ENCODE measurements at regions not wholly inside any gene's neighbourhood (a gene's known extent, or its start where the extent isn't known, plus 50 kb on each side); places are given as distances from the start of the nearest gene placed in this dataset.

GRCh38 chr3:184648636-184649035 lies 63.2 kb downstream of the MAGEF1 start:
- H2BK120ac ChIP-seq (ENCODE audit: low read depth, low read length): no peak overlapping the region
- no peak overlapping the region for H4K5ac ChIP-seq (ENCODE audit: low read depth, low read length)
- H3K4me1 ChIP-seq (ENCODE audit: control insufficient read depth, insufficient read depth, low read length): no peaks in the 10 kb centered on the region; the same call in 1 of the 2 replicates
- intact Hi-C loops (cut with micrococcal nuclease): no loop called here
- H3K27ac ChIP-seq (ENCODE audit: insufficient read depth, low read length): no peak overlapping the region
- ChIA-PET POLR2A (ENCODE audit: unreplicated experiment) (no interaction called here), CTCF (interaction anchor here (1.2 kb wide), 1 partner anchor 12 kb away, joined by 4 read pairs; no protein-coding TSS in a partner anchor)
- H3K9ac ChIP-seq (ENCODE audit: low read depth, low read length): no peak overlapping the region
- H3K9me3 ChIP-seq (ENCODE audit: control insufficient read depth, insufficient read depth, low read length): no peaks in the 10 kb centered on the region; the same call in 1 of the 2 replicates
- dilution Hi-C loops (cut with HindIII; ENCODE audit: low sequenced_read_pairs, unreplicated experiment): no loop called here
- no peak for TF ChIP-seq NFE2L2 (IDR thresholded peaks at IDR 0.05; ENCODE audit: low read depth, low read length)
- TF ChIP-seq BHLHE40 (IDR thresholded peaks at IDR 0.05; ENCODE audit: low read depth, low read length): no peak
- TF ChIP-seq MAZ (IDR thresholded peaks at IDR 0.05; ENCODE audit: borderline replicate concordance, low read depth, low read length): no peak
- TF ChIP-seq ELK1 (IDR thresholded peaks at IDR 0.05; ENCODE audit: borderline replicate concordance, low read depth, low read length): no peak
- no peak for TF ChIP-seq MXI1 (IDR thresholded peaks at IDR 0.05; ENCODE audit: borderline replicate concordance, low read depth, low read length)
- TF ChIP-seq RFX5 (IDR thresholded peaks at IDR 0.05; ENCODE audit: low read depth, low read length): no peak
- TF ChIP-seq POLR2A (IDR thresholded peaks at IDR 0.05; ENCODE audit: low read depth, low read length): no peak
- TF ChIP-seq CEBPB (IDR thresholded peaks at IDR 0.05; ENCODE audit: low read depth, low read length): no peak
- no peak for TF ChIP-seq CHD1 (IDR thresholded peaks at IDR 0.05; ENCODE audit: low read depth, low read length)
- TF ChIP-seq USF2 (IDR thresholded peaks at IDR 0.05; ENCODE audit: low read depth, low read length): no peak
- TF ChIP-seq MAFK (IDR thresholded peaks at IDR 0.05; ENCODE audit: low read depth, low read length): no peak
- TF ChIP-seq RCOR1 (IDR thresholded peaks at IDR 0.05; ENCODE audit: insufficient replicate concordance, low read length): no peak
- TF ChIP-seq SMC3 (IDR thresholded peaks at IDR 0.05; ENCODE audit: low read depth, low read length): no peak
- no peak for TF ChIP-seq RAD21 (IDR thresholded peaks at IDR 0.05; ENCODE audit: low read length)
- no peak for TF ChIP-seq CTCF (conservative IDR thresholded peaks at IDR 0.05; ENCODE audit: low read depth, low read length)
- no peak for TF ChIP-seq FOS (IDR thresholded peaks at IDR 0.05; ENCODE audit: low read depth, low read length)
- no peak overlapping the region for H2BK5ac ChIP-seq (ENCODE audit: low read depth, low read length, poor library complexity, severe bottlenecking)
- no peak overlapping the region for H3K23ac ChIP-seq (ENCODE audit: low read depth, low read length)
- in situ Hi-C loops (cut with MboI; ENCODE audit: low sequenced_read_pairs): no loop called here
- no peaks in the 10 kb centered on the region for H3K36me3 ChIP-seq (ENCODE audit: control insufficient read depth, insufficient read depth, low read length)
- peaks cover 3% of the 10 kb centered on the region; the same call in 1 of the 2 replicates for H3K9me1 ChIP-seq (ENCODE audit: insufficient read depth, low read length)
- H2BK15ac ChIP-seq (ENCODE audit: low read depth, low read length): no peak overlapping the region
- no peak overlapping the region for H2AFZ ChIP-seq (replicated peaks; ENCODE audit: low read length, poor library complexity)
- DNase-seq: no peak
- H3K4me2 ChIP-seq (ENCODE audit: low read depth, low read length): no peak overlapping the region
- H3K18ac ChIP-seq (ENCODE audit: low read depth, low read length): no peak overlapping the region
- H3K4me3 ChIP-seq (ENCODE audit: insufficient read depth, low read depth, low read length): no peak overlapping the region
- H3K56ac ChIP-seq (ENCODE audit: extremely low read depth, insufficient read depth, low read length): no peak overlapping the region
- no peak overlapping the region for H2AK5ac ChIP-seq (ENCODE audit: low read depth, low read length)
- H3K14ac ChIP-seq (replicated peaks; ENCODE audit: low read depth, low read length): no peak overlapping the region
- H2AK9ac ChIP-seq (replicated peaks; ENCODE audit: low read depth, low read length, poor library complexity): no peak overlapping the region
- H2BK20ac ChIP-seq (ENCODE audit: low read depth, low read length): no peak overlapping the region
- no peak overlapping the region for H4K91ac ChIP-seq (ENCODE audit: insufficient read depth, low read depth, low read length)
- H3K4ac ChIP-seq (ENCODE audit: low read depth, low read length): no peak overlapping the region
- H4K20me1 ChIP-seq (ENCODE audit: insufficient read depth, low read length): no peaks in the 10 kb centered on the region
- ATAC-seq (ENCODE audit: low read depth): no peak
- WGBS, 2 experiments (ENCODE audit: extremely low coverage in 2 of 2, insufficient read length in 1 of 2): 36% methylated on average over 10 of the region's 10 CpGs; no CpG with 5 or more reads in 1 of the 2 experiments
- no peaks in the 10 kb centered on the region for H3K79me1 ChIP-seq (ENCODE audit: low read depth in 1 of 2, low read length in 2 of 2)
- no TSS peak for BruUV-seq (replicated peaks)
- H4K8ac ChIP-seq (ENCODE audit: low read depth in 2 of 2, low read length in 2 of 2): no peak overlapping the region
- peaks cover 37% of the 10 kb centered on the region for H3K27me3 ChIP-seq (ENCODE audit: control insufficient read depth, insufficient read depth, low read length)

All from IMR-90 (cell line).